ENCODE measurements at regions not wholly inside any gene's neighbourhood (a gene's known extent, or its start where the extent isn't known, plus 50 kb on each side); places are given as distances from the start of the nearest gene placed in this dataset.

GRCh38 chr1:209268479-209268878, 315.0 kb upstream of the CAMK1G start:
- Histone ChIP-seq H3K27ac (no peak overlapping the region), H3K27me3 (no peaks in the 10 kb centered on the region), H3K4me1 (no peaks in the 10 kb centered on the region), H3K4me3 (no peak overlapping the region), H3K9me3 (no peaks in the 10 kb centered on the region), H3K36me3 (no peaks in the 10 kb centered on the region)
- DNase-seq = no peak
- TF ChIP-seq CTCF (IDR thresholded peaks at IDR 0.05) = no peak
- intact Hi-C loops (cut with DNase I) = no loop called here
- peak; percentile 31 for ATAC-seq

- Histone ChIP-seq H3K4me3 (no peak overlapping the region), H3K4me1 (no peaks in the 10 kb centered on the region), H3K9me3 (peaks cover 0 to 4% of the 10 kb centered on the region in 2 donors), H3K36me3 (no peaks in the 10 kb centered on the region), H3K27ac (no peak overlapping the region), H3K27me3 (no peaks in the 10 kb centered on the region)
- intact Hi-C loops (cut with DNase I) = no loop called here
- no peak for ATAC-seq
- DNase-seq = no peak
- no peak for TF ChIP-seq CTCF (IDR thresholded peaks at IDR 0.05)
Observed at GRCh38 chr1:209276321-209276720, 307.2 kb upstream of the CAMK1G start.

- Histone ChIP-seq H3K27ac (no peak overlapping the region), H3K4me3 (no peak overlapping the region), H3K36me3 (no peaks in the 10 kb centered on the region), H3K4me1 (no peaks in the 10 kb centered on the region), H3K9me3 (peaks cover 0 to 4% of the 10 kb centered on the region in 2 donors), H3K27me3 (no peaks in the 10 kb centered on the region)
- no peak for ATAC-seq
- intact Hi-C loops (cut with DNase I) = no loop called here
- no peak for TF ChIP-seq CTCF (IDR thresholded peaks at IDR 0.05)
- DNase-seq = no peak
Observed at GRCh38 chr1:209277662-209278061, 305.9 kb upstream of the CAMK1G start.

- no peak overlapping the region for H3K27ac ChIP-seq
Observed at GRCh38 chr1:209291715-209292114, 291.8 kb upstream of the CAMK1G start.

More at GRCh38 chr1:209291715-209292114, 291.8 kb upstream of the CAMK1G start:
- no peaks in the 10 kb centered on the region for H3K9me3 ChIP-seq
- H3K36me3 ChIP-seq = no peaks in the 10 kb centered on the region
- peaks cover 0 to 4% of the 10 kb centered on the region in 2 donors for H3K27me3 ChIP-seq
- intact Hi-C loops (cut with DNase I) = no loop called here
- H3K4me1 ChIP-seq = no peaks in the 10 kb centered on the region
- no peak overlapping the region for H3K4me3 ChIP-seq
- no peak for TF ChIP-seq CTCF (IDR thresholded peaks at IDR 0.05)
- DNase-seq = no peak
- ATAC-seq = no peak

Measured in left lung (tissue), 4 donors.